Ramos (cell line): ENCODE measurements at regions not wholly inside any gene's neighbourhood (a gene's known extent, or its start where the extent isn't known, plus 50 kb on each side); places are given as distances from the start of the nearest gene placed in this dataset.
"Not testable (repeated sequence)": the region's sequence is repeated elsewhere in the genome, so short reads cannot be mapped to it uniquely, and the experiment has no call there.

Experiments used
- in situ Hi-C: fragments of 300-500 bp; cut with MboI; formaldehyde crosslinking; loops from one replicate; pipeline ENCODE4 v1.14.3; 2022; ENCODE audit warnings: low sequenced_read_pairs; ENCODE audit not compliant: unreplicated experiment

DNA sequence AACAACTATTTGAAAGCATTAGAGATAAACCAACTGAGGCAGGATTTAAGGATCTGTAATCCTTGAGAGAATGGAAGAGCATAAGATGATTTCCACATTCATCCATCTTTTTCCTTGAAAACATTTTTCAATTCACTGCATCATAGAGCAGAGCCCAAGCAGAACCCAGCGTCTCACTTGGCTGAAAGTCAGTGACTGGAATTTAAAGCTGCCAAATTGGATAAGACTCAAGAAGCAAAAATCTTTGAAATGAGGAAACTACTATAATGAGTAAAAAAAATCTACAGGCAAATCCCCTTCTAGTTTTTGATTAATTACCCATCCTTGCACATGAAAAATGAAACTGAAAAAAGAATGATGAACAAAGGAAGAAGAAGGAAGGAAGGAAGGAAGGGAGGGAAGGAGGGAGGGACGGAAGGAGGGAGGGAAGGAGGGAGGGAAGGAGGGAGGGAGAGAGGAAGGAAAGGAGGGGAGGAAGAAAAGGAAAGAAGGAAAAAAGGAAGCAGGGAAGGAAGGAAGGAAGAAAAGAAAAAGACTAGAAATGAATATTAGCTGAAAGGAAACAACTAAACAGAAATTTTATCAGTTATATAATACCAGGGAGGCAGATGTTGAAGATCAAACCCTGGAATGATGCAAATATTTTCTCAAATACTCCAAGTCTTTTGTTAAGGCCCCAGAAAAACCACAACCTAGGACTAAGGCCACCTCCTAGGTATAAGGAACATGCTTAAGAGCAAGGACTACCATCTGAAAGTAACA is 336.3 kb upstream of the MAGI2 start:
- in situ Hi-C loops, result no loop called here

GRCh38 chr7:79787623-79788022 is 334.2 kb upstream of the MAGI2 start:
- in situ Hi-C loops, result no loop called here

DNA sequence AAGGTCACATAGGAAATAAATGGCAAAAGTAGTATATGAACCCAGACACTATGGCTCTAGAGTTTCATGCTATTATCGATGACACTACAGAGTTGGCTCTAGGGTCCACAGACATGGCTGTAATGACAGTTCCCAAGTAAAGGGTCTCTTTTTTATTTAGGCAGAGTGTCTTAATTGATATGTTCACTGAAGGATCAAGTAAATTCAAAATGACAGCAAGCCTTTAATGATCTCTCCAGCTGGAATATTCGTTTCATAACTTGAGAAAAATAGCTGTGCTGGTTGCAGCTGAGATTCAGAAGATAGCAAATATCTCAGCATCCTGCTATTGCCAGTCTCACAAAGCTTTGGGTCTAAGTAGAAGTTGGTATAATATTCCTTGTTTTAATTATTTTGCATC is 333.6 kb upstream of the MAGI2 start:
- in situ Hi-C loops, result no loop called here

DNA sequence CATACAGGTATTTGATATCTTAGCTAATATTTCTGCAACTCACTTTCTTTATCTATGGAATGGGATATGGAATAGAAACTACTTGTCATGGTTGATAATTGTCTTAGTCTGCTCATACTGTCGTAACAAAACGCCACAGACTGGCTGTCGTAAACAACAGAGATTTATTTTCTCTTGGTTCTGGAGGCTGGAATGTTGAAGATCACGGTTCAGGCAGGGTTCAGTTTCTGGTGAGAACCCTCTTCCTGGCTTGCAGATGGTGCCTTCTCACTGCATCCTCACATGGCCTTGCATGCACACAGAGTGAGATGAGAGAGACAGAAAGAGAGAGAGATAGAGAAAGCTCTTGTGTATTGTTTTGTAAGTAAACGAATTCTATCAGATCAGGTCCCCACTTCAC is 332.7 kb upstream of the MAGI2 start:
- in situ Hi-C loops, result no loop called here

DNA sequence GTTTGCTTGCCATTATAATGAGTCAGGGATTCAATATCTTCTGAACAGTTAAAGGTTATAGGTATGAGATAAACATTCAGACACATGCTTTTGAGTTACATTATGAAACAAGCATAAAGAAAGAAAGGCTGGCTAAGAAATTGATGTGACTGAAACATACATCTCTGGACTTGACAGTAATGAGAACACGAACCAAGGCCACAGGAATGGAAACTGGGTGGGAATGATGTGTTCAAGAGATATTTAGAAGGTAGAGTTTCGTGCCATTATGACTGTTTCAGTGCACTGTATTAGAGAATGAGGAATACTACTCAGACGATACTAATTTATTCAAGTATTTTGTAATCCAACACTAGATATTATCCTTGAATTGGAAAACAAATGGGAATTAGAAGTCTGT is 332.1 kb upstream of the MAGI2 start:
- in situ Hi-C loops, result no loop called here

DNA sequence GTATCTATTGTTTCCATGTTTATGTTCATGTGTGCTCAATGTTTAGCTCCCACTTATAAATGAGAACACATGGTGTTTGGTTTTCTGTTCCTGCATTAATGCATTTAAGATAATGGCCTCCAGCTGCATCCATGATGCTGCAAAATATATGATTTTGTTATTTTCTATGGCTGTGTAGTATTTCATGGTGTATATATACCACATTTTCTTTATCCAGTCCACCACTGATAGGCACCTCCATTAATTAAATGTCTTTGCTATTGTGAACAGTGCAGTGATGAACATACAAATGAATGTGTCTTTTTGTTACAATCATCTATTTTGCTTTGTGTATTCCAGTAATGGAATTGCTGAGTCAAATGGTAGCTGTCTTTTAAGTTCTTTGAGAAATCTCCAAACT is 329.4 kb upstream of the MAGI2 start:
- in situ Hi-C loops, result no loop called here

- in situ Hi-C loops, result no loop called here
These were observed 328.8 kb upstream of the MAGI2 start for GRCh38 chr7:79782256-79782655.

GRCh38 chr7:79781716-79782115 is 328.2 kb upstream of the MAGI2 start:
- in situ Hi-C loops, result no loop called here

GRCh38 chr7:79778786-79779770 is 325.6 kb upstream of the MAGI2 start:
- in situ Hi-C loops, result no loop called here

DNA sequence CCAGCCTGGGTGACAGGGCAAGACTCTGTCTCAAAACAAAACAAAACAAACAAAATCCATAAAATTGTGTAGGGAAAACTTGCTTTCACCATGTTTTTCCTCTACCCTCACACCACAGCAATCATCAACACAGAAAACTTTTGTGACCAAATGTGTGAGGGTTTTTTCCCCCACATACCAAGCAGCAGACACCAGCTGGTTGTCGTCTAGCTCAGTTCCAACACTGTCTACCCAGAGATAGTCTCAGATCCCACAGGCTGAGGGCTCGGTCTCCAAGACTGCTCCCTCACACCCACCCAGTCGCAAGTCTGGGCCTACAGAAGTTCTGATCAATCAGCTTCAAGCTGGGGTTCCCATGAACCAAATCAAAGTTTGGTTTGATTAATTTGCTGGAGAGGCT is 322.4 kb upstream of the MAGI2 start:
- in situ Hi-C loops, result no loop called here

DNA sequence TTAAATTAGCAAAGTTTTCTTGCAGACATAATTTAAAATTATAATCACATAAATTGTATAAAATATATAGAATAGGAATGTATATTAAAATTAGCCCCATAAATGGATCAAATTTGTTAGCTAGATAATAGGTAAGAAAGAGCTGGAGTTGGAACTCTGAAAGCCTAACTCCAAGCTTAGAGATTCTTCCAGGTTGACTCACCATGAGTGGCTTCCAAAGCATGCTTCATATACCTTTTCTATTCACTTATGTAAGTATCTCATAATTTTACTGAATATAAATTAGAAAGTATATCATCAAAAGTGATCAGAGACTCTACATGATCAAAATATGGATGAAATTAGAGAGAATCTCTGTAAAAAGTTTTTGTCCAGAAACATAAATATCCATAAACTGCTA is 320.7 kb upstream of the MAGI2 start:
- in situ Hi-C loops, result no loop called here

- in situ Hi-C loops, result no loop called here
These were observed 317.5 kb upstream of the MAGI2 start for GRCh38 chr7:79770970-79771369.

- in situ Hi-C loops, result no loop called here
These were observed 316.6 kb upstream of the MAGI2 start for GRCh38 chr7:79770063-79770462.

- in situ Hi-C loops, result not testable (repeated sequence)
These were observed 314.6 kb upstream of the MAGI2 start for GRCh38 chr7:79767876-79768560.

DNA sequence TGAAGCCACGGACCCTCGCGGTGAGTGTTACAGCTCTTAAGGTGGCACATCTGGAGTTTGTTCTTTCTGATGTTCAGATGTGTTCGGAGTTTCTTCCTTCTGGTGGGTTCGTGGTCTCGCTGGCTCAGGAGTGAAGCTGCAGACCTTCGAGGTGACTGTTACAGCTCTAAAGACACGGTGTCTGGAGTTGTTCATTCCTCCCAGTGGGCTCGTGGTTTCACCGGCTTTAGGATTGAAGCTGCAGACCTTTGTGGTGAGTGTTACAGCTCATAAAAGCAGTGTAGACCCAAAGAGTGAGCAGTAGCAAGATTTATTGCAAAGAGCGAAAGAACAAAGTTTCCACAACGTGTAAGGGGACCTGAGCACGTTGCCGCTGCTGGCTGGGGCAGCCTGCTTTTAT is 313.7 kb upstream of the MAGI2 start:
- in situ Hi-C loops, result not testable (repeated sequence)

DNA sequence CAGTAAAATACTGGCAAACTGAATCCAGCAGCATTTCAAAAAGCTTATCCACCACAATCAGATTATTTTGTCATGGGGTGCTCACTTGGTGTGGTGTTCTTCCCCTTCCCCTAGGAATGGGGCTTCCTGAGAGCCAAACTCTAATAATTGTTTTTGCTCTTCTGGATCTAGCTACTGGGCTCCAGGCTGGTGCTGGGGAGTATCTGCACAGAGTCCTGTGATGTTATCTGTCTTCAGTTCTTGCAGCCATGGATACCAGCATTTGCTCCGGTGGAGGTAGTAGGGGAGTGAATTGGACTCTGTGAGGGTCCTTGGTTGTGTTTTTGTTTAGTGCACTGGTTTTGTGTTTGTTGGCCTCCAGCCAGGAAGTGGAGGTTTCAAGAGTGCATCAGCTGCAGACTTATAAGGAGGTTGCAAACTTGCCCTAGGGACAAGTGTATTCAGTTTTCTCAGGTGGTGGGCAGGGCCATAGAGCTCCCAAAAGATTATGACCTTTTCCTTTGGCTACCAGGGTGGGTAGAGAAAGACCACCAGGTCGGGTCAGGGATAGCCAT is 308.5 kb upstream of the MAGI2 start:
- in situ Hi-C loops, result no loop called here

GRCh38 chr7:79750941-79751340 is 297.5 kb upstream of the MAGI2 start:
- in situ Hi-C loops, result not testable (repeated sequence)

DNA sequence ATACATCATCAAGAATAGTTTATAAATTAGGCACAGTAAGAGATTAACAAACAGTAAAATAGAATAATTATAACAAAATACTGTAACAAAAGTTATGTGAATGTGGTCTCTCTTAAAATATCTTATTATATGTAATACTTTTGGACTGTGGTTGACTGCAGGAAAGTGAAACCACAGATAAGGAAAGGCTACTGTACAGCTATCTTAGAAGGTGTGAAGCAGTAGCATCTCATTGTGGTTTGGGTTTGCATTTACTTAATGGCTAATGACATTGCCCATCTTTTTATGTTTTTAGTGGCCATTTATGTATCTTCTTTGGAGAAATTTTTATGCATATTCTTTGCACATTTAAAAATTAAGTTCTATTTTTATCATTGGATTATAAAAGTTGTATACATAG is 296.4 kb upstream of the MAGI2 start:
- in situ Hi-C loops, result no loop called here

GRCh38 chr7:79741684-79742083 is 288.2 kb upstream of the MAGI2 start:
- in situ Hi-C loops, result no loop called here

DNA sequence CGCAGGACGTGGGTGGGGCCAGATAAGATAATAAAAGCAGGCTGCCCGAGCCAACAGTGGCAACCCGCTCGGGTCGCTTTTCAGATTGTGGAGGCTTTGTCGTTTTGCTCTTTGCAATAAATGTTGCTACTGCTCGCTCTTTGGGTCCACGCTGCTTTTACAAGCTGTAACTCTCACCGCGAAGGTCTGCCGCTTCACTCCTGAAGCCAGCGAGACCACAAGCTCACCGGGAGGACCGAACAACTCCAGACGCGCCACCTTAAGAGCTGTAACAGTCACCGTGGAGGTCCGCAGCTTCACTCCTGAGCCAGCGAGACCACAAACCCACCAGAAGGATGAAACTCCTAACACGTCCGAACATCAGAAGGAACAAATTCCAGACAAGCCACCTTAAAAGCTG is 286.6 kb upstream of the MAGI2 start:
- in situ Hi-C loops, result no loop called here
